Ovary (tissue), 7 donors: ENCODE measurements at regions not wholly inside any gene's neighbourhood (a gene's known extent, or its start where the extent isn't known, plus 50 kb on each side); places are given as distances from the start of the nearest gene placed in this dataset.
"Not testable (repeated sequence)": the region's sequence is repeated elsewhere in the genome, so short reads cannot be mapped to it uniquely, and the experiment has no call there.

Source experiments
- DNase-seq, 5 donors: peaks; one replicate each; pipeline ENCODE4 v3.0.0-alpha.2; 2019 to 2020
- H3K27ac ChIP-seq, 2 donors: fragments of 200-600 bp; one replicate each; pipeline versions ENCODE4 v1.5.1 to v1.8.0; 2019 to 2022
- H3K27me3 ChIP-seq: fragments of 200-600 bp; one replicate; pipeline ENCODE4 v1.8.0; 2022
- H3K36me3 ChIP-seq: fragments of 200-600 bp; sonication (generic); one replicate; pipeline ENCODE4 v1.5.1; 2019
- H3K4me1 ChIP-seq: one replicate; pipeline ENCODE4 v1.8.1; 2013; ENCODE audit warnings: mild to moderate bottlenecking, moderate library complexity; ENCODE audit not compliant: insufficient read depth
- H3K4me3 ChIP-seq: fragments of 200-600 bp; sonication (generic); one replicate; pipeline ENCODE4 v1.5.1; 2017
- H3K9me3 ChIP-seq, 2 donors: fragments of 200-600 bp in 1 of 2; sonication (generic) in 1 of 2; one replicate each; pipeline versions ENCODE4 v1.5.1 to v1.8.1; 2013 to 2019; ENCODE audit warnings: mild to moderate bottlenecking in 1 of 2, moderate library complexity in 1 of 2
- CTCF ChIP-seq, 3 donors: fragments of 450-650 bp in 2 of 3; fragments of 200-600 bp in 1 of 3; IDR thresholded peaks; one replicate each; pipeline versions ENCODE4 v1.5.1 to v1.8.0; 2016 to 2022; ENCODE audit warnings: antibody characterized with exemption in 3 of 3, mild to moderate bottlenecking in 1 of 3
- EP300 ChIP-seq: sonication (generic); formaldehyde crosslinking; IDR thresholded peaks from one replicate; pipeline ENCODE4 v1.6.1; 2017; ENCODE audit warnings: antibody characterized with exemption
- POLR2A ChIP-seq: fragments of 450-650 bp; IDR thresholded peaks from one replicate; pipeline ENCODE4 v1.6.1; 2017; ENCODE audit warnings: antibody characterized with exemption, mild to moderate bottlenecking, moderate library complexity
- WGBS, 3 donors: extraction: QIAGEN DNeasy Blood & Tissue Kit in 1 of 3; methylation state at CpG; one replicate each; pipeline versions ENCODE4 v1.1.5 to v1.1.7; 2013 to 2017; 5-methylcytosine and 5-hydroxymethylcytosine counted together
- intact Hi-C, 4 donors: fragments of 100-400 bp; cut with DNase I; formaldehyde crosslinking; loops; one replicate each; pipeline versions ENCODE4 v1.11.0 to v1.15.1; 2022 to 2023
- donor health status: DM: no; HTN: no; CAD: no; lungs with moderate emphysema.
- donor health status: DM: no; HTN: no; CAD: no.
- donor health status: Bipolar disorder and iron deficiency.
- donor health status: DM: no; HTN: no; CAD: no.
- donor health status: DM: yes; HTN: yes; CAD: no.

DNA sequence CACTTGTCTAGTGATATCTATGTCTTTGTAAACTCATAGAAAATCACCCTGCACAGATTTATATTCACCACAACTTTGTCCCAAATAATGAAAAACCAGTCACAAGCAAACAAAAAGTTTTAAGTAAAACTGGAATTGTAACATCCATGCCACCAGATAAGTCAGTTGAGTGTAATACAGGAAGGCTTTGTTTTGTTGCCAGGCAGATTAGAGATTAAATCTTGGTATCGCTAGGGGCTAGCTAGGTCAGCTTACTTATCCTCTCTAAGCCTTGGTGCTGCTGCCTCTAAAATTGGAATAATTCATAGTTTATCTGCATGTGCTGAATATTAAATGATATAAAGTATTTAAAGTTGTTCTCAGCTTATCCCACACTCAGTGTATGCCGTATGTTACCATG, 1062.5 kb downstream of the CDH9 start:
- no peak overlapping the region for H3K4me3 ChIP-seq
- no peaks in the 10 kb centered on the region for H3K36me3 ChIP-seq
- TF ChIP-seq EP300 (no peak), CTCF (IDR thresholded peaks at IDR 0.05) (no peak)
- no peaks in the 10 kb centered on the region for H3K27me3 ChIP-seq
- no peaks in the 10 kb centered on the region for H3K4me1 ChIP-seq
- H3K27ac ChIP-seq = no peak overlapping the region
- WGBS, 3 donors = 62 to 82% (median 70%) methylated on average over 2 of the region's 2 CpGs
- DNase-seq = no peak
- intact Hi-C loops = no loop called here
- no peaks in the 10 kb centered on the region for H3K9me3 ChIP-seq

GRCh38 chr5:25974451-25974850, 1063.9 kb downstream of the CDH9 start:
- H3K27me3 ChIP-seq = no peaks in the 10 kb centered on the region

DNA sequence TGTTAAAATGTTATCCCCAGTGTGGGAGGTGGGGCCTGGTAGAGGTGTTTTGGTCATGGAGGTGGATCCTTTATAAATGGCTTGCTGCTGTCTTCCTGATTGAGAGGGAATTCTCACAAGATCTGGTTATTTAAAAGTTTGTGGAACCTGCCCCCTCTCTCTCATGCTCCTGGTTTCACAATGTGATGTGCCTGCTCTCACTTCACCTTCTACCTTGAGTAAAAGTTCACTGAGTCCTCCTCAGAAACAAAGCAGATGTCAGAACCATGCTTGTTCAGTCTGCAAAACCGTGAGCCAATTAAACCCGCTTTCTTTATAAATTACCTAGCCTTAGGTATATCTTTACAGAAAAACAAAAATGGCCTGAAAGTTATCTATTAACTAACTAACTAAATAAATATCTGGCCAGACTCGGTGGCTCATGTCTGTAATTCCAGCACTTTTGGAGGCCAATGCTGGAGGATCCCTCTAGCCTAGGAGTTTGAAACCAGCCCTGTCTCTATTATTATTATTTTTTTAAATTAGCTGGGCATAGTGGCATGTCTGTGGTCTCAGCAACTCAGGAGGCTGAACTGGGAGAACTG, 1067.4 kb downstream of the CDH9 start:
- intact Hi-C loops = no loop called here
- Histone ChIP-seq H3K4me1 (no peaks in the 10 kb centered on the region), H3K27ac (no peak overlapping the region), H3K9me3 (no peaks in the 10 kb centered on the region), H3K27me3 (no peaks in the 10 kb centered on the region), H3K36me3 (no peaks in the 10 kb centered on the region), H3K4me3 (no peak overlapping the region)
- TF ChIP-seq POLR2A = no peak
- no peak for TF ChIP-seq CTCF (IDR thresholded peaks at IDR 0.05)
- TF ChIP-seq EP300 = no peak
- no peak for DNase-seq
- 85 to 91% (median 87%) methylated on average over 3 of the region's 3 CpGs for WGBS, 3 donors

More at GRCh38 chr5:25974451-25974850, 1063.9 kb downstream of the CDH9 start:
- Histone ChIP-seq H3K36me3 (no peaks in the 10 kb centered on the region), H3K27ac (no peak overlapping the region), H3K9me3 (no peaks in the 10 kb centered on the region), H3K4me1 (no peaks in the 10 kb centered on the region), H3K4me3 (no peak overlapping the region)
- no peak for TF ChIP-seq EP300
- no peak for TF ChIP-seq POLR2A
- no peak for TF ChIP-seq CTCF (IDR thresholded peaks at IDR 0.05)
- intact Hi-C loops = no loop called here
- WGBS, 3 donors = 83 to 88% (median 86%) methylated on average over 1 of the region's 1 CpG
- no peak for DNase-seq

DNA sequence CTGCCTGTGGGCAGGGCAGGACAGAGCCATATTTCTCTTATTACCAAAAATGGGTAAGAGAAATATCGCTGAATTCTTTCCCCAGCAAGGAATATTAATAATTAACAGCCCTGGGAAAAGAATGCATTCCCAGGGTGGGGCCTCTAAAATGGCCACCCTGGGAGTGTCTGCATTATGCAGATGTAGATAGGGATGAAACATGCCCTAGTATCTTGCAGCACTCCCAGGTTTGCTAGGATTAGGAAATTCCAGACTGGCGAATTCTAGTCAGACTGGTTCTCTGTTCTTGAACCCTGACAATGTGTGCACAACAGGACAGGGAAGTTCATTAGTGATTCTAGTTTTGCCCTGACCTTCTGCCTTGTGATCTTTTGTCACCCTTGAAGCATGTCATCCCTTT, 1069.3 kb downstream of the CDH9 start:
- DNase-seq, H3K9me3 ChIP-seq, H3K4me3 ChIP-seq, intact Hi-C loops, H3K4me1 ChIP-seq, H3K27ac ChIP-seq, H3K27me3 ChIP-seq, H3K36me3 ChIP-seq: not testable (repeated sequence)
- WGBS, 3 donors = 61 to 96% (median 86%) methylated on average over 2 of the region's 2 CpGs

GRCh38 chr5:25964009-25964372, 1074.4 kb downstream of the CDH9 start:
- intact Hi-C loops = no loop called here
- Histone ChIP-seq H3K9me3 (no peaks in the 10 kb centered on the region), H3K4me1 (no peaks in the 10 kb centered on the region), H3K4me3 (no peak overlapping the region), H3K27ac (no peak overlapping the region), H3K36me3 (no peaks in the 10 kb centered on the region), H3K27me3 (no peaks in the 10 kb centered on the region)
- no peak for DNase-seq
- WGBS, 3 donors = 44 to 71% (median 54%) methylated on average over 3 of the region's 3 CpGs
- TF ChIP-seq EP300 (no peak), CTCF (IDR thresholded peaks at IDR 0.05) (no peak), POLR2A (no peak)
